Right forelimb (tissue), 1 donor: ENCODE measurements at regions not wholly inside any gene's neighbourhood (a gene's known extent, or its start where the extent isn't known, plus 50 kb on each side); places are given as distances from the start of the nearest gene placed in this dataset.
"Not testable (repeated sequence)": the region's sequence is repeated elsewhere in the genome, so short reads cannot be mapped to it uniquely, and the experiment has no call there.

Source experiments
- DNase-seq: peaks from one replicate; pipeline ENCODE4 v3.0.0-alpha.2; 2018

- DNase-seq: not testable (repeated sequence)
Measured at GRCh38 chr10:22467393-22467792, 122.1 kb downstream of the SPAG6 start.

DNA sequence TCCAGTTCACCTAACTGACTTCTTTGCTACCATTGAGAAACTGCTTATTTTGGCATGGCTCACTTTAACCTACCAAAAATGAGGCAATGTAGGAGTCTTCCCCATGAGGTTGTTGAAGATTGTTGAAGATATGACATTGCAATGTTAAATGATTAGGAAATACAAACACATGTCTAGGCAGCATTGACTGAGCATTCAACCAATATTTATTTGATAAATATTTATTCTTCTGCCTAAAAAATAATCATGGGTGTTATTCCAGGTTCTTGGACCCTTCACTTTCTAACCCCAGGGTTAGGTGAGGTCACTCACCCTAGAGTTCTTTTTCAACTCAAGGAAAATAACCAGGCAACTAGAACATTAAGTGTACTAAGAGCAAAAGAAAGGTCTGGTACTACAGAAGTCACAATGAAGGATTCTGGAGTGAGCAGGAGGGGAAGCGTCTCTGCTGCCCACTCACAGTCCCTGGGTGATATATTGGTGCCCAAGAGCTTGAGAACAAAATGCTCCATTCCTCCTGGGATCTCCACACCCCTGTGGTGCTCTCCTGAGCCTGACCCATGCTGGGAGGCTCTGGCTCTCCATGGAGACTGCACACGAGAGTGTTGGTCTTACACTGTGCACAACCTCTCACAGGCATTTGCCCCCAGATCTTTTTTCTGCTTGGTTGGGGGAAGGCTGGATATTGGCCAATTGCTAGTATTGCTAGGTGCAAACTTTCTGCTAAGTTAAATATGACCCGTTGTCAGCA is 123.4 kb downstream of the SPAG6 start:
- no peak for DNase-seq

DNA sequence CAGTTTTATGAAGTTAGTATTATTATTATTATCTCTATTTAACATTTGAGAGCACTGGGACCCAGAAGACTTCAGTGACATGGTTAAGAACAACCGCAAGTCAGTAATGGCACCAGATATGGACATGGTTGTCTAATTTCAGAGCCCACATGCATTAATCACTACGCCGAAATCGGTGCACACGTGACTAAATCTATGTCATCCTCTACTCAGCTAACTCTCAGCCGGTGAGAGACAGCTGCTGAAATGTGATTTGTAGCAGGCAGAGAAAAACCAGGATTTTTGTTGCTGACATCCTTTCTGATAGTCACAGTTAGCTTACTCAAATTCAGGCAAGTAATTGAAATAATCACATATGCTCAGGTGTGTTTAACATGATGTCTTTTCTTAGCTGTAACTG is 127.7 kb downstream of the SPAG6 start:
- DNase-seq: no peak

DNA sequence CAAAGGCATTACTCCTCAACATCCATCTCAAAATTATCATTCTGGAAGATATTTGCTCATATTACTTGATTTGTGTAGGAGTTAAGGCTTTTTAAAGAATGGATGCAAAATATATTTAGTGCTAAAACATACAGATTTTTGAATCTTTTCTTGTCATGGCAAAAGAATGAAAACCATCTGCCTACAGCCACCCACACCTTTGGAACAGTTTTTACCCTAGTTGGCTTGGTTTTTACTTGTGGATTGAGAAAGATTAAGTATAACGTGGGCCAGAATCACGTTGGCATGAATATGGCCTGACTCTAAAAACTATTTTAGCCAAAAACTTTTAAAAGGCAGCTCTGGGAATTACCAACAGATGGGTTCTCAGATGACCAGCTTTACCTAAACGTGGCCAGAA is 128.2 kb downstream of the SPAG6 start:
- no peak for DNase-seq

DNA sequence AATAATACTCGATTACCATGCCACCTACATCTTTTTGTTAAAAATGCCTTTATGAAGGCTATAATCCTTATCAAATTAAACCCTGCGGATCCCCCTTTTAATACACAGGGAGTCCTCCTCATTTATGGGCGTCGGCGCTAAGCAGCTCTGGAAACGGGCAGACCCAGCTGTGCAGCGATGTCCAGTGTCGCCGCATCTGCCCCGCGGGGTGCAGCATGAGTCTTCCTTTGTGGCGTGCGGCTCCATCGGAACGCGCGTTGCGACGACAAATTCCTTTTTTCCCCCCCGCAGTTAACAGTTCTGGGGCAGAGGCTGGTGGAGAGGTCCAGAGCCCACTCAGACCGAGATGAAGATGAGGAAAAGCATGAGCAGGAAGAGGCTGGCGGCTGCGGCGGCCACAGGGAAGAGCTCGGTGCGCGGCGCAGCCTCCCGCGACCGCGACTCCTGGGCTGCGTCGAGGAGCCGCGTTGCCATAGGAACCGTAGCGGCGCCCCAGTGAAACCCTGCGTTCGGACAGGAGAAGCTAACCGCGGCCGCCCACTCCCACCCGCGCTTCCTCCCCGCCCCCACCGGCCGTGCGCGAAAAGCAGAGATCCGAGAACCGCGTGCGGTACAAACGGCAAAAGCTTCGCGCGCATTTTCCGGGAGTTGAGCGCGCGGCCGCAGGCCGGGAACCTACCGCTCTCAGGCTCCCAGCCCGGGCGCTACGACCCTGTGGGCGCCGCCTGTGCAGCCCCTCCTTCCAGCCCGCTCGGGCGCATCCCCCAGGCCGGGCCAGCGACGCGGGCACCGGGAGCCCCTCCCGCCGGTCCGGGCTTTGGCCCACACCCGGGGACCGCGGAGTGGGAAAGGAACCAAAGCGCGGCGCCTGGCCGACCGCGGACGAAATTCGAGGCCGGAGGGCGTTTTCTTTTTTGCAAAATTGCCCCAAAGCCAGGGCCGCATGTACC is 130.6 kb downstream of the SPAG6 start:
- peak; percentile 63 for DNase-seq

DNA sequence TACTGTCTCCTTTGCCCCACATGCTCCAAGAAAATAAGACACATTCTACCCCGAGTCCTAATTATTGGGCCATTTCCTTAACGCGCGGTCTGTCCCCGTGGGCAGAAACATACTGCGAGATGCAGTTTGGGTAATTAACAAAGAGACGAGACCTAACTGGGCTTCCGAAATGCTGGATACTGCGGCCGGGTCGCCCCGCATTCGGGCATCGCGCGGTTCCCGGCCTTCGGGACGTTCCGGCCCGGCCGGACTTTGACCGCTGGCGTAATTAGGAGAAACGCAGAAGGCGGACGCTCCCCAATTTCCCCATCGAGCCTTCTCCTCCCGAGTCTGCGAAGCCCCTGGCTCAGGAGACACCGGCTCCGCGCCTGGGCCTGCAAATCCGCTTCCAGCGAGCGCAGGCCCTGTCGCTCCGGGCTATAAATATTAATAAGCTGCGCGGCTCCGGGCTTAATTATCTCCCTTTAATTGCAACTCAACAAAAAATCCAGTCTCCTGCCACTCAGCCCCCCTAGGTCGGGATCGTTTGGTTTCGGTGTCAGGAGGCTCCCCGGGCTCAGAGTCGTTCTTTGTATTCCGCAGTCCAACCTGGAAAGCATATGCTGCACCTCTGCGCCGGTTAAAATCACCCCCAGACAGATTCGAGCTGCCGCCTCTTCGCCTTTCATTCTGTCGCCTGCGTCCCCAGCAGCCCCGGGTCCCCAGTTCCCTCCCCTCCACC is 131.5 kb downstream of the SPAG6 start:
- DNase-seq: peak; percentile 54

DNA sequence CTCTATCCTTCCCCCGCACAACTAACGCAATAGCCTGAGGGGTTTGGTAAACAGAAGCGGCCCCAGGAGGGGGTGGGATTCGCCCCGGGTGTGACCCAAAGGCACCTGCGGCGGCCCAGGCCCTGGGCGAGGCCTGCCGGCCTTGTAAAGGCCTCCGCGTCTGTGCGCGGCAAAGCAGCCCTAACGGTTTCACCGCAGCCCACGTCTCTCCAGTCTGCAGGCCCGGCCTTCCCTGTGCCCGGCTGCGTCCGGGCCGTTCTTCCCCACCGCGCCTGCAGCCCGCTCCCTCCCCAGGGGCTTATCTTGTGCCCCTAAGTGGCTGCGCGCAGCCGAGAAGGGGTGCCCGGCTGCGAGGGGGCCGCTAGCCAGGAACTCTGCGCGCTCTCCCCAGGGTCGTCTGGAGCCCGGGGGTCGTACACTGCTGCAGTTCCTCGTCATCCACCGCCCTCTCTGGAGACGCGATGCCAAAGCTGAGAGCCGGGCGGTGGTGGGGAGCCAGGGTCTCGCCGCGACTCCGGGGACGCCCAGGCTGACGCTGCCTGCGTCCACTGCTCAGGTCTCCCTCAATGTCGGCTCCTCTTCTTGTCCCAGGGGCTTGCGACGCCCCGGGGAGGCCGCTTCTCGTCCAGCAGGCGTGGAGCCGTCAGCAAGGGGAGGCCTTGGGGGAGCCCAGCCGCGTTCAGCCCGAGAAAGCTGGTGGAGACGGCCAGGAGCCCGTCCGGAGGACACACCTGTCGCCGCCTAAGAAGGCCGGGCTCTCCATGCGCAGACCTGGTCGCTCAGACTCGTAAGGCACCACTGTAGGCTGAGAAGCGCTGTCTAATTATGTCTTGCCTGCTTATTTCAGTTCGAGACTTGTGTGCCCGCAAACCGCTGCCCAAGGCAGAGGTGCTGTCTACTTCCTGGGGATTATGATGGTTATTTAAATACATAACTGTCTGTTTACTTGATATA is 132.3 kb downstream of the SPAG6 start:
- peak; percentile 54 for DNase-seq

- DNase-seq: peak; percentile 18
Measured at GRCh38 chr10:22478555-22479334, 133.4 kb downstream of the SPAG6 start.

GRCh38 chr10:22479419-22479818 is 134.1 kb downstream of the SPAG6 start:
- no peak for DNase-seq

GRCh38 chr10:22481106-22481505 is 135.8 kb downstream of the SPAG6 start:
- no peak for DNase-seq

GRCh38 chr10:22481687-22482539 is 136.6 kb downstream of the SPAG6 start:
- DNase-seq: peak; percentile 38

DNA sequence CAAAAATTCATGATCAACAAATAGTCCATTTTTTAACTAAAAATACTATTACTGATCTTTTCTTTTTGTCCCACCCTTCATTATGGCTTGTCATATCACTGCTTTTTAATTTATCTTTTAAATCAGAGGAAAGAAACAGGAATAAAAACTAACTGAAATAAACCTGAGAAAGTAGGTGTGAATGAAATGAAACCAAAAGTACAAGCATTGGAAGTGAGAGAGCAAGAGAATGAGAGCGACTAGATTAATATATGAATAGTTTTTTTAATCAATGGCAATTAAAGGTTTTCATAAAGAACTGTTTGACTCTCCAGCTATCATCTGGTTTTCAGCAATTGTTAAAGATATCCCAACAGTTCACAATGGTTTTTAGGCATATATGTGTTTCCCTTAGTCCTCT is 137.8 kb downstream of the SPAG6 start:
- DNase-seq: no peak
